HG03060 (cell line): ENCODE measurements at regions not wholly inside any gene's neighbourhood (a gene's known extent, or its start where the extent isn't known, plus 50 kb on each side); places are given as distances from the start of the nearest gene placed in this dataset.

Experiments used
- ATAC-seq: cut with Tn5 transposase; IDR thresholded peaks from one replicate; pipeline ENCODE4 v1.9.1; 2021; ENCODE audit warnings: low read depth, moderate number of reproducible peaks; ENCODE audit not compliant: unreplicated experiment

DNA sequence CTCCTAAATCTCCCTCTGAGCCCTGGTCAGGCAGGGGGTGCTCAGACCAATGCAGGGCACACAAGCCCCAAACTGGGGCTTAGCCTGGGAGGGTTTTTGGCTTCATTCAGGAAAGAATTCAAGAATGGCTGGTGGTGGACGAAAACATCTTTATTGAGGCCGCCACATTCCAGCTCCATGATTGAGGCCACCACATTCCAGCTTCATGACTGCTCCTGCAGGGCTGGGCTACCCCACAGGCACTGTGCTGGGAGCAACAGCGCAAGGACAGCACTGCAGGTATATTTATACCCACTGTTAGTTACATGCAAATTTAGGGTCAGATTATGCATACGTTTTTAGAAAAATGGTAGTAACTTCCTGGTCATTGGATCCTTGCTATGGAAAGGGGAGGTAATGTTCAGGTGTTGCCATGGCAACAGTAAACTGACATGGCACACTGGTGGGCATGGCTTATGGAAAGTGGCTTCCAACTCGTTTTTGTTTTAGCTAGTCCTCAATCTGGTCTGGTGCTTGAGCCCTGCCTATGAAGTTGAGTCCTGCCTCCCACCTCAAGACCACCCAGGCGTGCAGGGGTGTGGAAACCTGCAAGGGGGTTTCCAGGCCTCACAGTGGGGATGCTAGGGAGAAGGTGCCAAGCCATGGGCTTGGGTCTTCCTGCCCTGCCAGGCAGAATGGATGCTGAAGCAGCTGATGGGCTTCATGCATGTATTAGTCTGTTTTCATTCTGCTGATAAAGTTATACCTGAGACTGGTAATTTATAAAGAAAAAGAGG, 348.7 kb upstream of the AJAP1 start:
- no peak for ATAC-seq

DNA sequence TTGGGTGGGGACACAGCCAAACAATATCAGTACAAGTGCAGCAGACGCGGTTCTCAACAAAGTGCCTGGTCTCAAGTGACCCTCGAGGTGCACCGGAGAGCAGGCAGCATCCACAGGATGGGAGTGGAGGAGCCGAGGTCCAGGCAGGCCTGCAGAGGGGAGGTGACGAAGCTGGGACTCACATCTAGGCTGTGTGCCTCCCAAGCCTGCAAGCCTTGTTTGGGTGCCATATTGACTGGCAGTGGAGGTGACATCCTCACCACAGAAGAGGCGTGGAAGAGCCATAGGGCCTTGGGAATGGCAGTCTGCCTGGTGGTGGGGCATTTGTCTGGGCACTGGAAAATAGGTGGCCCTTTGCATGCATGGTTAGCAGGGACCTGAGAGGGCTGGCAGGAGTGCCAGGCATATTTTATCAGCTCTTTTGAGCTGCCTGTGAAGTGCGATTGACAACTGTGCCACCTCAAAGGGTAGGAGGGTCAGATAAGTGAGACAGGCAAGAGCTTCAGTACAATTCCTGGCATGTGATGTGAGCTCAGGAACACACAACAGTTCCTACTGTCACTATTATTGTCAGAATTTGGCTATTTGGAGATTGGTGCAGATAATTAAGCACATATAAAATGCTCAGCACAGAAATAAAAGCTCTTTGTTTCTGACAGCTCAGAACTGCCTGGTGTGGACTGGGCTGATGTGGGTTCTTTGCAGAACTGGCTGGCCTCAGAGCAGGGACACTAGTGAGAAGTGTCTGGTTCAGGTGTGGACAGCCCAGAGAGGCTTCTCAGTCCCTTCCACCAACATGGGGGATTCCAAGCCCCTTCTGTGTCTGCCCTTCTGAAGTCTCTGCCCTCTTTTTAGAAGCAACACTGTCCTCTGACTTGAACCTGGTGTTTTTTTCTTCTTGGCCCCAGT, 347.6 kb upstream of the AJAP1 start:
- ATAC-seq, result no peak

DNA sequence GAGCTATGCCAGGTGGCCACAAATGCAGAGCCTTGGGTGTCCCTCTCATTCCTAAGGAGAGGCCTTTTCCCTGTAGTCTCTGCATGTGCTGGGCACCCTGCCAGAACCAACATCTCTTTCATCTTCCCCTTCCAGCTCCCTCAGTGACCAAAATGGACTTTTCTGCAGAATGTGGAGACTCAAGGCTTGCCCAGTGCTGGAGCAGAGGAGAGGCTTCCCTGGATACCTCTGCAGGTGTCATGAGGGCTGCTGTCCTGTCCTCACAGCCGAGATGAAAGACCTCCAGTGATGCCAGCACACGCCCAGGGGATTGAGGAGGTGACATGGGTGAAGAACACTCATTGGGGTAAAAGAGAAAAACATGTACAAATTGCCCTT, 347.0 kb upstream of the AJAP1 start:
- no peak for ATAC-seq

DNA sequence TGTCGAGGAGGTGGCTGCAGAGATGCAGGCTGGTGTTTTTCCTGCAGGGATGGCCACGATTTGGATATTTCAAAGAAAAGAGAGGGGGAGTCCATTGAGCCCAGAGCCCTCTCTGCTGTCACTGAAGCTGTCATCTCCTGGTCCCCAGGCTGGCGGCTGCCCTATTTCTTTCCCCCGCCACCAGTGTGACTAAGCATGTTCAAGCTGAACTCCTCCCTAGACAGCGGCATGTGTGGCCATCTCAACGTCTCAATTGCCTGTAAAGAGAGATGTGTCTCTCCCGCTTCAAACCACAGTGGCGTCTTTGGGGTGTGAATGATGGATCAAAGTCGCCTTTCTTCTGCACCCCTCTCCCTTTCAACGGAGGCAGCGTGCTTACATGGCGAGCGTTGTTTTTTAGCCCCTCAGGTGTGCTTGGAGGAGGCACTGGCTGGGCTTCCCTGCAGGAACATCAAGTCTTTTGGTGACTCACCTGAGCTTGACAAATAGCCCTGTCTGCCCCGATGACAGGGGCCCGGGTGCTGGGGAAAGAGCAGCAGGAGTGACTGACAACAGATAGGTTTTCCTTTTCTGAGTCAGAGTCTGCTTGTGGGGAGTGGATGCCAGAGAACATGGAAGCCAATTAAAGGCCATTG, 346.4 kb upstream of the AJAP1 start:
- ATAC-seq, result no peak

DNA sequence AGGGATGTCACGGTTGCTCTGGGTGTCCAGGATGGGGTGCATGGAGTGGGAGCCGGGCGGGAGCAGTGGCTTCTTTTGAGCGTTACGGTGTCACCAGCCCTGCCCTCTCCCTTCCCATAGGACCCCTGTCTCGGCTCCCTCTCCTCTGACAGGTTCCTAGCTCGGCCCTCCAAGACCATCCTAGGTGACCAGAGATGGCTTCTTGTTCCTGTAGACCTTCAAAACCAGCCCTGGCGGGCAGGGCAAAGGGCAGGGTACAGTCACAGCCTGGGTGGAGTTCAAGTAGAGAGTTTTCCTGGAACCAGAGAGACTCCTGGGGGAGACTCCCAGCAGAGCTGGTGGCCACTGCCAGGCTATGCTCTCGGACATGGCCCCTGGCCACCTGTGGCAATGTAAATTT, 345.6 kb upstream of the AJAP1 start:
- ATAC-seq, result no peak

DNA sequence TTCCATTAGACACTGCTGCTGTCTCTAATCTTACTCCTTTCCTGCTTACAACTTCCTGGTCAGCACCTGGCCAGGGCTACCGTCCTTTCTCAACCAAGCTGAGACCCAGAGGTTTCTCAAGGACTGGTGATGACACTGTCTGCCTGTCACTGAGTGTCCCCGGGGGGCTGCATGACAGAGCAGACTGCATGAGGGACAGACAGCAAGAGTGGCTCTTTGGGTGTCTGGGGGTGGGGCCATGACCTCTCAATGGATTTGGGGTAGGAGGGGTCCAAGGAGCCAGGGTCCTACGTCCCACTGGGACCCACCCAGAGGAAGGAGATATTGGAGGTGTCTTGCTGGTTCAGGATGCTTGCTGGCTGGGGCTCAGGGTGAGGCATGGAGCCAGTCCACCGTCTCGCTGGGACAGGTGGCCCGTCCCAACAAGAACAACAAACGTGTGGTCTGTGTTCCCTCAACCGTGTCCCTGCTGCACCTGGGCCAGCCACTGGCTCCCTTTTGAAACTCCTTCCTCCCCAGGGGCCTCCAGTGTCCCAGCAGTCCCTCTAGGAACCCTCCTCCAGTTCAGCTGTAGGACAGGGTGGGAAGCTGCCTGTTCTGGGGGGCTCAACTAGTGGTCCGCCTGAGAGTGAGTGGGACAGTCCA, 344.6 kb upstream of the AJAP1 start:
- no peak for ATAC-seq

DNA sequence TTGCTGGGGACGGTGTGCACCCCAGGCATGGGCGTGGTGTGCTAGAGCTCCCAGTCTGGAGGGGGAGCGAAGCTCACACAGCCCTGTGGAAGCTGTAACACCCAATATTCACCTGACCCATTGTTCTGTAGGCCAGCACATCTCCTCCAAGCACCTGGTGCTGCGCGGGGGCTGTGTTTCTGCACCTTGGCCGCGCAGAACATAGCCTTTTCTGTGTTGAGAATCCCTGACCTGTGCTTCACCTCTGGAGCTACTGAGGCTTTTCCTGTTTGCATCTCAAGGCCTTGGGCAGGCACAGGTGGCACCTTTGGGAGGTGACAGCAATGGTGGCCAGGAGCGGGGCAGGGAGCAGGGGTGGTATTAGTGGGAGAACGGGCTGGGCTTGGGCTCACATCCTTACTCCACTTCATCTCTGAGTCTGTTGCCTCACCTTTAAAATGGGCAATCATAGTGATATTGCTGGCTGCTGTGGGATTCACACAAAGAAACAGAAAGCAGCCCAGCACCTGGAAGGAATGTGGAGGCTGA, 343.9 kb upstream of the AJAP1 start:
- ATAC-seq, result no peak

DNA sequence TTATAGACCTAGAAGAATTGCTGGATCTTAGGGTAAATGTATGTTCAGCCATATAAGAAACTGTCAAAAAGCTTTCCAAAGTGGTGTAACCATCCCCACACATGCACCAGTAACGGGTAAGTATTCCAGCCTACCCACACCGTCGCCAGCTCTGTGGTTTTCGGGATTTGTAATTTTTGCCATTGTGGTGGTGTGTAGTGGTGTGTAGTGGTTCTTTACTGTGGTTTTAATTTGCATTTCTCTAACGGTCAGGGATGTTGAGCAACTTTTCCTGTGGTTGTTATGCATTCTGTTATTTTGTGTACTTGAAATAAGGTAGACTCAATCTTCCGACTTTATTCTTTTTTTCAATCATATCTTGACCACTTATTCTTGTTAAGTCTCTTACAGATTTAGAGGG, 342.4 kb upstream of the AJAP1 start:
- no peak for ATAC-seq

DNA sequence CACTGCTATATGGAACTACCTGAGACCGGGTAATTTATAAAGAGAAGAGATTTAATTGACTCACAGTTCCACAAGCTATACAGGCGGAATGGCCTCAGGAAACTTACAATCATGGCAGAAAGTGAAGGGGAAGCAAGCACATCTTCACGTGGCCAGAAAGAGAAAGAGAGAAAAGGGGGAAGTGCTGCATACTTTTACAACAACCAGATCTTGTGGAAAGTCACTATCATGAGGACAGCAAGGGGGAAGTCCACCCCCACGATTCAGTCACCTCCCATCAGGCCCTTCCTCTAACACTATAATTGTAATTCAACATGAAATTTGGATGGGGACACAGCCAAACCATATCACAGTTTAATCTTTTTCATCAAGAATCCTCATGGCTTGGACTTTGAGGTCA, 339.2 kb upstream of the AJAP1 start:
- ATAC-seq, result no peak

DNA sequence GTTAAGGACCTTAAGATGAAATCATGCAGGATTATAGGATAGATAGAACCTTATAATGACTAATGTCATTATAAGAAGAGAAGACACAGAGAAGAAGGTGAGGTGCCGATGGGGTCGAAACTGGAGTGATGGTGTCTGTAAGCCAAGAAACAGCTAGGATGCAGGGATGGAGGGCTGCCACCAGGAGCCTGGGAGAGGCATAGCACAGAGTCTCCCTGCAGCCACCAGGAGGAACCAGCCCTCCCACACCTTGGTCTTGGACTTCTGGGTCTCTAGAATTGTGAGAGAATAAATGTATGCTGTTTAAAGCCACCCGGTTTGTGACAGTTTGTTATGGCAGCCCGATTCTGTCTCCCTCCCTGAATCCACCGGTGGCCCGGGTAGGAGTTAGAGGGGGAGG, 337.2 kb upstream of the AJAP1 start:
- no peak for ATAC-seq

DNA sequence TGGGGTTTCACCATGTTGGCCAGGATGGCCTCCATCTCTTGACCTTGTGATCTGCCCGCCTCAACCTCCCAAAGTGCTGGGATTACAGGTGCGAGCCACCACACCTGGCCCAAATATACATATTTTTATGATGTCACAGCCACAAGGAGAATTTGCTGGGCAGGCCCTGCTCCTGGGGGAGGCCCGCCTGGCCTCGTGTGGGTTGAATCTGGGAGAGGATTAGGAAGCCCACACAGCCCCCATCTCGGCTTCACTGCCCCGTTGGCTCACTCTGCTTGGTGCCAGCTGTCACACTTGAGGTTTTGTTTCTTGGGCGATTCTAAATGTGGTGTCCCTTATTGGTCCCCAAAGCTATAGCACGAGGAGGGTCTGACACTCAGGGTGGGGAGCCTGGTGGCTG, 335.7 kb upstream of the AJAP1 start:
- no peak for ATAC-seq

DNA sequence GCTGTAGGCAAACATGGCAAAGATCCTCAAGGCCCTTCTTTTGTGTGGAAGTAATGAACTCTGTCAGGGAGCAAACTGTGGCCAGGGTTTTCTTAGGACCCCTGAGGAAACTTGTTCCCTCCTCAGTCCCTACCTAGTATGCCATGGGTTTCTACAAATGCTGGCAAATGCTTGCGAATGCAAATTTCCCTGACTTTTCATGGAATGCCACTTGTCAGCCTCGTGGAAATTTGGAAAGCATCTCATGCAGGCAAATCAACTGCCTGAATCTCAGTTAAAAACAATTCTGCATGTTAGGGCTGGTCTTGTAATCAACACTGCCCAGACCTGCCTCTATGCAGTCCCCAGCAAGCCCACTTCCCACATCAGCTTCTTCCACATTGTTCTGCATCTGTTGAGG, 334.9 kb upstream of the AJAP1 start:
- ATAC-seq, result no peak

DNA sequence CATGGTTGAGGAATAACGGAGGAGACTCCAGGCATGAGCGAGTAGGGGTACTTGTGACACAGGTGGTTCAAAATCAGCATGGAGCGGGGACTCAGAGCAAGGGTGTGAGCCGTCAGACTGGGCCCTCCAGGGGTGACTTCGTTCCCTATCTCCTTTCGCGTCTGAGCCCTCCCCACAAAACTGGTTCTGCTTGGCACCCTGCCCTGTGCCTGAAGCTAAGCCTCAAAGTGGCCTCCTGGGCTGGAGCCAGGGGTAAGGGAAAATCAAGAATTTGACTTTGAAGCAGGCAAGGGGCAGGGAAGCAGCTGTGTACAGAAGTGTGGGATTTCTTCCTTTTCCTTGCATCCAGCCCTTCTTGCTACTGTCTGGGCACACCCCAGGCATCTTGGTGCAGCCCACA, 331.5 kb upstream of the AJAP1 start:
- ATAC-seq, result no peak

DNA sequence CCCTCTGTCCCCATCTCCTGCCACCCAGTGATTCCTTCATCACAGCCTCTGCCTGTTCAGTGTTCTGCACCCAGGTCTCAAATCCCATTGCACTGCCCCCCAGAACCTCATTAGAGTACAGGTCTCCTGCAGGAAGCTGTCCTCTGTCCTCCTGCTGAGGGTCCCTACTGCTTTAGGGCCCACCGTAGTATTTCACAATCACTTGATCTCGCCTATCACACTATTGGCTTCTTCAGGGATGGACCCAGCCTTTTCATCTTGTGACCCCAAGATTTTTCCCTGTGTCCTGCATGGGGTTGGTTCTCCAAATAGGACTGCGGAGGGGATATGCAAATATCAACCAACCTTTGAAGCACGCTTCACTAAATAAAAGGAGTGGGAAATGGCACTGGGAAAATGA, 331.1 kb upstream of the AJAP1 start:
- no peak for ATAC-seq

DNA sequence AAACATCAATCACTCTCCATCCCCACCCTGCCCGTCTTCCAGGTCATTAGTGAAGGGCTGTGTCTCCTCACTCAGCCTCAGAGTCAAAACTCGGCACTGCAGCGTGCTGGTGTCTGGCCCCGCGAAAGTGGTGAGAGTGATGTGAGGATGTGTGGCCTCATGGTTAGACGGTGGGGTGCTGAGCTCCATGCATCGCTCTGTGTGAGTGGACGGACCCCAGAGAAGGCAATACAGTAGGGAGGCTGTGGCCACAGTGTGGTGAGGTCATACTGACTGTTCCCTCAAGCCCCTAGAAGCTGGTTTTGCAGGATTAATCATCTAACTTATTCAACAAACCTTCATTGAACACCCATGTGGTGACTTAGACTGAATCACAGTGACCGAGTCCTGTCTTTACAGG, 329.9 kb upstream of the AJAP1 start:
- no peak for ATAC-seq

DNA sequence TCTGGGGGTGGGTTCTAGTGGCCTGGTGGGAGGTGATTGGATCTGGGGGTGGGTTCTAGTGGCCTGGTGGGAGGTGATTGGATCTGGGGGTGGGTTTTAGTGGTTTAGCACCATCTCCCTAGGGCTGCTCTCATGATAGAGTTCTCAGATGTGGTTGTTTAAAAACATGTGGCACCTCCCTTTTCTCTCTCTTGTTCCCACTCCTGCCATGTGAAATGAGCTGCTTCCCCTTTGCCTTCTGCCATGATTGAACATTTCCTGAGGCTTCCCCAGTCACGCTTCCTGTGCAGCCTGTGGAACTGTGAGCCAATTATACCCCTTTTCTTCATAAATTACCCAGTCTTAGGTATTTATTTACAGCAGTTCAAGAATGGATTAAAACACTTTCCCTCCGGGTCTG, 327.3 kb upstream of the AJAP1 start:
- no peak for ATAC-seq

DNA sequence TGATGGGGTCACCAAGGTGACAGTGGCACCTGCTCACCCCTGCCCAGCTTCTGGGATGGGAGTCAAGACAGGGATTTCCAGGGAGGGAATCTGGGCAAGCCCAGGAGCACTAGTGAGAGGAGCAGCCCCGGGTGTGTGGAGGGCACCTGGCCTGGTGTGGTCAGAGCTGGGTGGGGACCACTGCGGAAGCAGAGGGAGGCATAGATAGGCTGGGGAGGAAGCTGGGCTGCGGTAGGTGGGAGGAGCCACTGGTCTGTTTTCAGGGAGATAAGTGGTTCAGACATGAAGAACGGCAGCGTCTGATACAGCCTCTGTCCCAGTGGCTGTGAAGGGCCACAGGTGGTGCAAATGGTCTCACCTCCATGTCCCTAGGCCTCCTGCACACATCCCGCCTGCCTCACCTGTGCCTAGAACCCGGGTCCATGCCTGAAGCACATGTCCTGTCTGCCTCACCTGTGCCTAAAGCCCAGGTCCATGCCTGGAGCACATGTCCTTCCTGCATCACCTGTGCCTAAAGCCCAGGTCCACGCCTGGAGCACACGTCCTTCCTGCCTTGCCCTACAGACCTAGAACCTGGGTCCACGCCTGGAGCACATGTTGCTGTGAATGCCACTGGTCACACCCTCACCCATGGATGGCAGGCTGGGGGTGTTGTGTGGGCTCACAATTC, 325.9 kb upstream of the AJAP1 start:
- ATAC-seq, result no peak

DNA sequence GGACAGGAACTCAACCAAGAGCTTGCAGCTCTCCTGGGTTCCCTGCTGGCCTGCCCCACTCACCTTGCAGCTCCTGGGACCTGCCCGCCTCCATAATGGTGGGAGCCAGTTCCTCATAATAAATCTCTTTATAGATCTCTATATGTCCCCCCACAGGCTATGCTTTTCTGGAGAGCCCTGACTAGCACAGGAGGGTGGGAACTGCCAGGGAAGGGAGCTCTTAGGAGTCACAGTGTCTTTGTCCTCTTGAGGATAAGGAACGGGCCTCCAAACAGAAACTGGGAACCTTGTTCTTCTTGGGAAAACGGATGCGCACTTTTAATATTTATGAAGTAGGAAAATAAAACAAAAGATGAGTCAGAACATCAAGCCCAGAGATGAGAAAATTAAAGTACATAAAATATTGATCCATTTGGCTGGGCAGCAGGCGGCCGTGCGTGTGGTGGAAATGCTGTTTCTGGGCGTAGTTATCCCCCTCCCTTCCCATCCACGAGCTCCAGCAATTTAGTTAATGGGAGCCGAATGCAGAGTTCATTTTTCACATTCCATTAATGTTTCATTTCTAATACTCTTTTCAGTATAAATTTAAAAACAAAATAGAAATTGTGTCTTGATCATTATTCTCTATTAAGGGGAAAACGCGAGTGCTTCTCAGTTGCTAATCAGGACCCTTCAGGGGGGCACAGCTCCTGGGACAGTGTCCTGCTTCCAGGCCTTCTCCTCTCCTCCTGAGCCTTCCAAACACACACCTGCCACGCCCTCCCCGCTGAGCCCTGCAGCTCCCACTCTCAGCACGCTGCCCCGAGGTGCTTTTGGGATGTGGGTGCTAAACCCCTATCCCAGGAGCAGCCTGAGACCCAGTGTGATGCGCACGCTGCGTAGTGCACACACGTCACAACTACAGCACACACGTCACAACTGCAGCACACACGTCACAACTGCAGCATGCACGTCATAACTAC, 323.3 kb upstream of the AJAP1 start:
- ATAC-seq, result no peak

DNA sequence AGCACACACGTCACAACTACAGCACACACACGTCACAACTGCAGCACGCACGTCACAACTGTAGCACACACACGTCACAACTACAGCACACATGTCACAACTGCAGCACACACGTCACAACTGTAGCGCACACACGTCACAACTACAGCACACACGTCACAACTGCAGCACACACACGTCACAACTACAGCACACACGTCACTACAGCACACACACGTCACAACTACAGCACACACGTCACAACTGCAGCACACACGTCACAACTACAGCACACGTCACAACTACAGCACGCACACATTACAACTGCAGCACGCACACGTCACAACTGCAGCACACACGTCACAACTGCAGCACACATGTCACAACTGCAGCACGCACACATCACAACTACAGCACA, 322.6 kb upstream of the AJAP1 start:
- no peak for ATAC-seq
